Nephron progenitor cell (in vitro differentiated cells): ENCODE measurements at regions not wholly inside any gene's neighbourhood (a gene's known extent, or its start where the extent isn't known, plus 50 kb on each side); places are given as distances from the start of the nearest gene placed in this dataset.
"Not testable (repeated sequence)": the region's sequence is repeated elsewhere in the genome, so short reads cannot be mapped to it uniquely, and the experiment has no call there.

Source experiments
- DNase-seq: peaks from one replicate; pipeline ENCODE4 v3.0.0; 2021
- H3K27ac Mint-ChIP-seq: 2 replicates; pipeline ENCODE4 v1.8.0; 2021; ENCODE audit warnings: mild to moderate bottlenecking, moderate library complexity, mixed read lengths
- H3K27me3 Mint-ChIP-seq: 2 replicates; pipeline ENCODE4 v1.8.0; 2021; ENCODE audit warnings: mild to moderate bottlenecking, low read depth, mixed read lengths; ENCODE audit not compliant: poor library complexity
- H3K36me3 Mint-ChIP-seq: 2 replicates; pipeline ENCODE4 v1.8.0; 2021; ENCODE audit warnings: low read depth, mixed read lengths
- H3K4me1 Mint-ChIP-seq: 2 replicates; pipeline ENCODE4 v1.8.0; 2021; ENCODE audit warnings: mixed read lengths
- H3K4me3 Mint-ChIP-seq: 2 replicates; pipeline ENCODE4 v1.8.0; 2021; ENCODE audit warnings: mild to moderate bottlenecking, moderate library complexity, mixed read lengths
- H3K9me3 Mint-ChIP-seq: 2 replicates; pipeline ENCODE4 v1.8.0; 2021; ENCODE audit warnings: mild to moderate bottlenecking, moderate library complexity, mixed read lengths
- TF ChIP-seq, protein P1 (sequence below): fragments of 200-600 bp; sonication (generic); IDR thresholded peaks from 2 replicates; pipeline ENCODE4 v1.5.0; 2021; ENCODE audit warnings: antibody characterized with exemption

DNA sequence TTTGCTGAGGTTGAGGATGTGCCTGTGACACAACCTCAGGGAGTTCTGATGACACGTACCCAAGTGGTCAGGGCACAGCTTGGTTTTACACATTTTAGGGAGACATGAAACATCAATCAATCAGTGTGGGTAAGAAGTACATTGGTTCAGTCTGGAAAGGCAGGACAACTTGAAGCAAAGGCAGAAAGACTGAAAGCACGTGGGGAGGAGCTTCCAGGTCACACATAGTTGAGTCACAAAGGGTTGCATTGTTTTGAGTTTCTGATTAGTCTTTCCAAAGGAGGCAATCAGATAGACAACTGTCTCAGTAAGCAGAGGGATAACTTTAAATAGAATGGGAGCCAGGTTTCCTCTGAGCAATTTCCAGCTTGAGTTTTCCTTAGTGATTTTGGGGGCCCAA is 1910.0 kb upstream of the AGA start:
- H3K27ac Mint-ChIP-seq, result no peak overlapping the region
- H3K9me3 Mint-ChIP-seq, result no peaks in the 10 kb centered on the region
- no peak for DNase-seq
- peaks cover 8% of the 10 kb centered on the region for H3K4me1 Mint-ChIP-seq
- H3K4me3 Mint-ChIP-seq, result no peak overlapping the region
- no peaks in the 10 kb centered on the region for H3K36me3 Mint-ChIP-seq
- peaks cover 3% of the 10 kb centered on the region for H3K27me3 Mint-ChIP-seq
- TF ChIP-seq, protein P1, sequence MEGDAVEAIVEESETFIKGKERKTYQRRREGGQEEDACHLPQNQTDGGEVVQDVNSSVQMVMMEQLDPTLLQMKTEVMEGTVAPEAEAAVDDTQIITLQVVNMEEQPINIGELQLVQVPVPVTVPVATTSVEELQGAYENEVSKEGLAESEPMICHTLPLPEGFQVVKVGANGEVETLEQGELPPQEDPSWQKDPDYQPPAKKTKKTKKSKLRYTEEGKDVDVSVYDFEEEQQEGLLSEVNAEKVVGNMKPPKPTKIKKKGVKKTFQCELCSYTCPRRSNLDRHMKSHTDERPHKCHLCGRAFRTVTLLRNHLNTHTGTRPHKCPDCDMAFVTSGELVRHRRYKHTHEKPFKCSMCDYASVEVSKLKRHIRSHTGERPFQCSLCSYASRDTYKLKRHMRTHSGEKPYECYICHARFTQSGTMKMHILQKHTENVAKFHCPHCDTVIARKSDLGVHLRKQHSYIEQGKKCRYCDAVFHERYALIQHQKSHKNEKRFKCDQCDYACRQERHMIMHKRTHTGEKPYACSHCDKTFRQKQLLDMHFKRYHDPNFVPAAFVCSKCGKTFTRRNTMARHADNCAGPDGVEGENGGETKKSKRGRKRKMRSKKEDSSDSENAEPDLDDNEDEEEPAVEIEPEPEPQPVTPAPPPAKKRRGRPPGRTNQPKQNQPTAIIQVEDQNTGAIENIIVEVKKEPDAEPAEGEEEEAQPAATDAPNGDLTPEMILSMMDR, result no peak

DNA sequence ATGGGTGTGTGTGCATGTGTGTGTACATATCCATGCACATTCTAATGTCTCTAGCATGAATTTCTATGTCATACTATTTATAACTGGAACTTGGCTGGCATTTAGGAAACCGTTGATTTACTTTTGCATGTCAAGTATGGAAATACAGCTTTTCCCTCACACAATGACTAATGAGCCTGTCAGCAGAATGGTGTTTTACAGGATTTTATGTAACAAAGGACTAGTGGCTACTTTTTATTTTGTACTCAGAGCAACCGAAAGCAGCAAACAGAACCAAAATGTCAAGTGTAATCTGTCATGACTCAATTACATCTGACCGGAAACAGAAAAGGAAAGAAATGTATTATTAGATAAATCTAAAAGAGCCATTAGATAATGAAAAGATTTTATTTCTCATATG is 1911.5 kb upstream of the AGA start:
- peaks cover 3% of the 10 kb centered on the region for H3K27me3 Mint-ChIP-seq
- TF ChIP-seq, protein P1, result no peak
- no peak overlapping the region for H3K4me3 Mint-ChIP-seq

DNA sequence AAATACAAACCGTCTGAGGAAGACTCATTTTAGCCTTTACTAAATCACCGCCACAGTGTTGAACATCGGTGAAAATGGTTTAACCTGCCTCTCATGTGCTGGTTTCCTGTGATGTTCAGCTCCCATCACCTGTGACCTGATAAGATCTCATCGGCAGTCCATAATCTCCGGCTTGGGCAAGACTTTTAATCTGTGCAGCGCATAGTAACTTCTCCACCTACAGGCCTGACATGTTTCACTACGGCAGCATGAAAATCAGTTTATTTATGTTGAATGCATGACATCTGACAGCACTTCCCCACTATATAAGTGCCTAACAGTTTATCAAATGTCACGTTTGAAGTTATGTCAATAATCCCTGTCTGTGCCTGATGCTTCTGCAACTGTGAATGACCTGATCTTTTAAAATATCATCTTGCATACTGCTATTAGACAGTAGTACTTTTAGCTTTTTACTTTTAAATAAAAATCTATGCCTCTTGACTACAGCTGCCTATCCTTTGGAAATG is 1919.8 kb upstream of the AGA start:
- H3K27me3 Mint-ChIP-seq, result no peaks in the 10 kb centered on the region

More for the DNA sequence above, 1911.5 kb upstream of the AGA start:
- DNase-seq, result no peak
- no peak overlapping the region for H3K27ac Mint-ChIP-seq
- H3K9me3 Mint-ChIP-seq, result no peaks in the 10 kb centered on the region
- H3K4me1 Mint-ChIP-seq, result peaks cover 8% of the 10 kb centered on the region
- H3K36me3 Mint-ChIP-seq, result no peaks in the 10 kb centered on the region

DNA sequence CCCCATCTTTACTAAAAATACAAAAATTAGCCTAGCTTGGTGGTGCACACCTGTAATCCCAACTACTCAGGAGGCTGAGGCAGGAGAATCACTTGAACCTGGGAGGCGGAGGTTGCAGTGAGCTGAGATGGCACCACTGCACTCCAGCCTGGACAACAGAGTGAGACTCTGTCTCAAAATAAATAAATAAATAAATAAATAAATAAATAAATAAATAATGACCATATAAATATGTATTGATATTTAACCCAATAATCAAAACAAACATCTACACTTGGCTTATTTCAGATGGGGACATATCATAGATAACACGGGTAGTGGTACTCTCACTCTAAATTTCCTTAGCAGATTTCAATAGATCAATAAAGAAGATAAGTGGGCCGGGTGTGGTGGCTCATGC is 1923.7 kb upstream of the AGA start:
- H3K27me3 Mint-ChIP-seq, H3K4me1 Mint-ChIP-seq, H3K36me3 Mint-ChIP-seq, H3K27ac Mint-ChIP-seq, H3K9me3 Mint-ChIP-seq, H3K4me3 Mint-ChIP-seq, DNase-seq: not testable (repeated sequence)

More for the DNA sequence above, 1919.8 kb upstream of the AGA start:
- no peak overlapping the region for H3K4me3 Mint-ChIP-seq
- no peak for DNase-seq
- TF ChIP-seq, protein P1, result no peak
- no peaks in the 10 kb centered on the region for H3K9me3 Mint-ChIP-seq
- peaks cover 2% of the 10 kb centered on the region for H3K4me1 Mint-ChIP-seq
- peak overlapping the region; percentile 25 for H3K27ac Mint-ChIP-seq
- H3K36me3 Mint-ChIP-seq, result no peaks in the 10 kb centered on the region

DNA sequence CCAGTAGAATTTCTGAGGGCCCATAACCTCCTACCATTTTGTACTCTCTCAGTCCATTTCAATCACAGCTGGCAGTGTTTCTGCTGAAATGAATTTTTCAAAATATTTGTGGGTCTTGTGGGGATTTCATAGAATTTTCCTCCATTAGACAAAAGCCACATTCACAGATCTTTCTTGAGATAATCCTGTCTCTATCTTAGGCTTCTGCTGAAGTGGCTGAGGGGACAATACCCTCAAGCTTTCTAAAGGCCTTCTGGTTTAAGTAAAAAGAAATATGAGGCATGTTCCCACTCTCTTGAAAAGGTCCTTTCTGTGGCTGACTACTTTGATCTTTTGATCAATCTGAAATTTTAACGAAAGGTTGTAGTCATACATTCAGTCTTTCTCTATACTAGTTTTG is 1930.0 kb upstream of the AGA start:
- Mint-ChIP-seq H3K36me3 (no peaks in the 10 kb centered on the region), H3K4me1 (no peaks in the 10 kb centered on the region)

DNA sequence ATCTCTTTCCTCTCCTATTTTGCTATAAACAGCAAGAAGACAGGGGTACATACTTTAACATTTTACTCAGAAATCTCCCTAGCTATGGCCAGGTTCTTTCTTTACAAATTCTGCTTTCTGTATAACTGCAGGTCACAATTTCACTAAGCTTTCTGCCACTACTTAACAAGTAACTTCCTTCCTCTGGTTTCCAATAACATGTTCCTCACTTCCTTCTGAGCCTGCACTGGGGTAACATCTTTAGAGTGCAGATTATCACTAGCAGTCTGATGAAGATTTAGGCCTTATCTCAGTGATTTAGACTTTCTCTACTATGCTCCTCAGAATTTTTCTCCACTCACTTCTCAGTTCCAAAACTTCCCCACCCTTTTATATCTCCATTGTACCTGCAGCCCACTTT is 1930.5 kb upstream of the AGA start:
- no peak for DNase-seq
- Mint-ChIP-seq H3K4me1 (no peaks in the 10 kb centered on the region), H3K27ac (no peak overlapping the region), H3K9me3 (no peaks in the 10 kb centered on the region), H3K27me3 (peaks cover 8% of the 10 kb centered on the region), H3K4me3 (no peak overlapping the region), H3K36me3 (no peaks in the 10 kb centered on the region)
- TF ChIP-seq, protein P1, result no peak

More for the DNA sequence above, 1930.0 kb upstream of the AGA start:
- peaks cover 8% of the 10 kb centered on the region for H3K27me3 Mint-ChIP-seq
- H3K27ac Mint-ChIP-seq, result no peak overlapping the region
- no peaks in the 10 kb centered on the region for H3K9me3 Mint-ChIP-seq
- H3K4me3 Mint-ChIP-seq, result no peak overlapping the region
- TF ChIP-seq, protein P1, result no peak
- DNase-seq, result no peak

DNA sequence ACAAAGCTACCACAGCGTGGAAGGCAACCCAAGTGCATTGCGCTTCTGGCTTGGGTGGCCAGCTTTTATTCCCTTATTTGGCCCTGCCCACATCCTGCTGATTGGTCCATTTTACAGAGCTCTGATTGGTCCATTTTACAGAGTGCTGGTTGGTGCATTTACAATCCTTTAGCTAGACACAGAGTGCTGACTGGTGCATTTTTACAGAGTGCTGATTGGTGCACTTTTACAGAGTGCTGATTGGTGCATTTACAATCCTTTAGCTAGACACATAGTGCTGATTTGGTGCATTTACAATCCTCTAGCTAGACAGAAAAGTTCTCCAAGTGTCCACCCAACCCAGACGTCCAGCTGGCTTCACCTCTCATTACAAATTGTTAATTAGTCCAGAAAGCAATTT is 1936.6 kb upstream of the AGA start:
- not testable (repeated sequence) for H3K36me3 Mint-ChIP-seq, H3K27me3 Mint-ChIP-seq, H3K27ac Mint-ChIP-seq, H3K9me3 Mint-ChIP-seq, H3K4me1 Mint-ChIP-seq, DNase-seq, H3K4me3 Mint-ChIP-seq
